ENCODE measurements at regions not wholly inside any gene's neighbourhood (a gene's known extent, or its start where the extent isn't known, plus 50 kb on each side); places are given as distances from the start of the nearest gene placed in this dataset.

DNA sequence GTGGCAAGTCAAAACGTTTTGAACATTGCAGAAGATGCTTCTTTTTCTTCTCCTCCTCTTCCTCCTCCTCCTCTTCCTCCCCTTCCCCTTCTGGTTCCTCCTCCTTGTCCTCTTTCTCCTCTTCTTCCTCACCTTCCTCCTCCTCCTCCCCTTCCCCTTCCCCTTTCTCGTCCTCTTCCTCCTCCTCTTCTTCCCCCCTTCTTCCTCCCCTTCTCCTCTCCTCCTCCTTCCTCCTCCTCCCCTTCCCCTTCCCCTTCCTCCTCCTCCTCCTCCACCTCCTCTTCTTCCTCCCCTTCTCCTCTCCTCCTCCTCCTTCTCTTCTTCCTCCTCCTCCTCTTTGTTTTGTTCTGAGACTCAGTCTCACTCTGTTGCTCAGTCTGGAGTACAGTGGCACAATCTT lies 167.0 kb upstream of the SV2C start:
- TF ChIP-seq, protein P1, sequence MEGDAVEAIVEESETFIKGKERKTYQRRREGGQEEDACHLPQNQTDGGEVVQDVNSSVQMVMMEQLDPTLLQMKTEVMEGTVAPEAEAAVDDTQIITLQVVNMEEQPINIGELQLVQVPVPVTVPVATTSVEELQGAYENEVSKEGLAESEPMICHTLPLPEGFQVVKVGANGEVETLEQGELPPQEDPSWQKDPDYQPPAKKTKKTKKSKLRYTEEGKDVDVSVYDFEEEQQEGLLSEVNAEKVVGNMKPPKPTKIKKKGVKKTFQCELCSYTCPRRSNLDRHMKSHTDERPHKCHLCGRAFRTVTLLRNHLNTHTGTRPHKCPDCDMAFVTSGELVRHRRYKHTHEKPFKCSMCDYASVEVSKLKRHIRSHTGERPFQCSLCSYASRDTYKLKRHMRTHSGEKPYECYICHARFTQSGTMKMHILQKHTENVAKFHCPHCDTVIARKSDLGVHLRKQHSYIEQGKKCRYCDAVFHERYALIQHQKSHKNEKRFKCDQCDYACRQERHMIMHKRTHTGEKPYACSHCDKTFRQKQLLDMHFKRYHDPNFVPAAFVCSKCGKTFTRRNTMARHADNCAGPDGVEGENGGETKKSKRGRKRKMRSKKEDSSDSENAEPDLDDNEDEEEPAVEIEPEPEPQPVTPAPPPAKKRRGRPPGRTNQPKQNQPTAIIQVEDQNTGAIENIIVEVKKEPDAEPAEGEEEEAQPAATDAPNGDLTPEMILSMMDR (IDR thresholded peaks at IDR 0.05; ENCODE audit: low read depth, low read length, poor library complexity, severe bottlenecking) = no peak
- no peak for TF ChIP-seq EZH2phosphoT487 (IDR thresholded peaks at IDR 0.05; ENCODE audit: borderline replicate concordance, low read length)

All from DOHH2 (cell line).